Caco-2 (cell line): ENCODE measurements at regions not wholly inside any gene's neighbourhood (a gene's known extent, or its start where the extent isn't known, plus 50 kb on each side); places are given as distances from the start of the nearest gene placed in this dataset.

Source experiments
- BruUV-seq: library from RNA; stranded (reverse); fragments of 400-500 nt; replicated peaks from 2 replicates; lab custom pipeline; 2021; lab: Mats Ljungman, UMichigan
- CTCF ChIA-PET: fragments of 300-600 bp; sonication (Branson Sonifier 250); formaldehyde crosslinking; loops from one replicate; lab custom pipeline; 2022; ENCODE audit warnings: antibody characterized with exemption; lab: Charles Lee
- POLR2A ChIA-PET: fragments of 300-600 bp; sonication (Branson Sonifier 250); formaldehyde crosslinking; loops from one replicate; lab custom pipeline; 2022; ENCODE audit warnings: antibody characterized with exemption; lab: Charles Lee
- DNase-seq, 2 experiments: peaks; one replicate each; pipeline versions ENCODE4 v3.0.0 to v3.0.0-alpha.2; 2020 to 2022
- H3K27me3 ChIP-seq: replicated peaks from 2 replicates; pipeline ENCODE4 v1.6.0; 2011; ENCODE audit warnings: low read length; ENCODE audit not compliant: control insufficient read depth, insufficient read depth
- H3K36me3 ChIP-seq: 2 replicates; pipeline ENCODE4 v1.5.1; 2011; ENCODE audit warnings: low read length; ENCODE audit not compliant: control insufficient read depth, insufficient read depth
- H3K4me1 ChIP-seq: fragments of 250-450 bp; sonication (Bioruptor Pico); 2 replicates; pipeline ENCODE4 v1.5.1; 2020; ENCODE audit warnings: mild to moderate bottlenecking
- H3K4me3 ChIP-seq: 2 replicates; pipeline ENCODE4 v1.5.1; 2011; ENCODE audit warnings: low read depth, mild to moderate bottlenecking, control low read depth, low read length
- H3K9me3 ChIP-seq: fragments of 250-450 bp; sonication (Bioruptor Pico); 2 replicates; pipeline ENCODE4 v1.5.1; 2020; ENCODE audit warnings: mild to moderate bottlenecking, moderate library complexity
- H3K27ac Mint-ChIP-seq: one replicate; pipeline ENCODE4 v1.8.0; 2022; ENCODE audit warnings: mixed read lengths; ENCODE audit not compliant: unreplicated experiment
- H3K27me3 Mint-ChIP-seq: one replicate; pipeline ENCODE4 v1.8.0; 2022; ENCODE audit warnings: mixed read lengths; ENCODE audit not compliant: insufficient read depth, unreplicated experiment
- H3K36me3 Mint-ChIP-seq: one replicate; pipeline ENCODE4 v1.8.0; 2022; ENCODE audit warnings: mild to moderate bottlenecking, mixed read lengths; ENCODE audit not compliant: insufficient read depth, unreplicated experiment
- H3K4me1 Mint-ChIP-seq: one replicate; pipeline ENCODE4 v1.8.0; 2022; ENCODE audit warnings: low read depth, mixed read lengths; ENCODE audit not compliant: unreplicated experiment
- H3K4me3 Mint-ChIP-seq: one replicate; pipeline ENCODE4 v1.8.0; 2022; ENCODE audit warnings: mild to moderate bottlenecking, moderate library complexity, mixed read lengths; ENCODE audit not compliant: unreplicated experiment
- H3K9me3 Mint-ChIP-seq: one replicate; pipeline ENCODE4 v1.8.0; 2022; ENCODE audit warnings: mixed read lengths; ENCODE audit not compliant: unreplicated experiment
- intact Hi-C: fragments of 100-400 bp; cut with micrococcal nuclease; formaldehyde crosslinking; loops from one replicate; pipeline ENCODE4 v1.10.0; 2022; ENCODE audit not compliant: unreplicated experiment
- TF ChIP-seq, protein P1 (sequence below), 2 experiments: fragments of 200-600 bp in 1 of 2; IDR thresholded peaks; 1 replicate in 1 of 2; 2 replicates in 1 of 2; pipeline versions ENCODE4 v1.5.1 to v1.8.0; 2011 to 2022; ENCODE audit warnings: antibody characterized with exemption in 1 of 2, control low read depth in 1 of 2, inconsistent platforms in 1 of 2, low read depth in 1 of 2, low read length in 1 of 2, mild to moderate bottlenecking in 1 of 2, moderate library complexity in 1 of 2; ENCODE audit not compliant: insufficient read depth in 1 of 2, severe bottlenecking in 1 of 2, unreplicated experiment in 1 of 2

DNA sequence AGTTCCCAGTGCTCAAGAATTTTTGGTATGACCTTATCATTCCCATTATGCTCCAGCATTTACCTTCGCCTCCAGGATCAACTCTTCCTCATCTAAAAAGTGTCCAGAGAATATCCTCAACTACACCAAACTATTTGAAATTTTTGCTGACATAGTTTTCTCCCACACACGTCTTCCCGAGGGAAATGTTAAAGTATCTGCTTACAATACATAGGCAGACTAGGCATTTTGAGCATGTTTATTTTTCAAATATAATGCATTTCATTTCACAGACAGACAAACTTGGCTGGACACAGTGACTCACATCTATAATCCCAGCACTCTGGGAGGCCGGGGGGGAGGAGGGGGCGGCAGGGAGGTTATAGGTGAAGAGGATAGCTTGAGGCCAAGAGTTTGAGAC is 177.1 kb upstream of the TRIM24 start:
- H3K36me3 Mint-ChIP-seq: no peaks in the 10 kb centered on the region
- Histone ChIP-seq H3K9me3 (0 out of 2 replicates have a peak, but pooled peaks cover 5% of the 10 kb centered on the region), H3K4me3 (no peak overlapping the region), H3K4me1 (no peaks in the 10 kb centered on the region), H3K36me3 (no peaks in the 10 kb centered on the region), H3K27me3 (no peaks in the 10 kb centered on the region)
- H3K9me3 Mint-ChIP-seq: no peaks in the 10 kb centered on the region
- ChIA-PET POLR2A (no interaction called here), CTCF (no interaction called here)
- DNase-seq: no peak
- intact Hi-C loops: no loop called here
- TF ChIP-seq, protein P1, sequence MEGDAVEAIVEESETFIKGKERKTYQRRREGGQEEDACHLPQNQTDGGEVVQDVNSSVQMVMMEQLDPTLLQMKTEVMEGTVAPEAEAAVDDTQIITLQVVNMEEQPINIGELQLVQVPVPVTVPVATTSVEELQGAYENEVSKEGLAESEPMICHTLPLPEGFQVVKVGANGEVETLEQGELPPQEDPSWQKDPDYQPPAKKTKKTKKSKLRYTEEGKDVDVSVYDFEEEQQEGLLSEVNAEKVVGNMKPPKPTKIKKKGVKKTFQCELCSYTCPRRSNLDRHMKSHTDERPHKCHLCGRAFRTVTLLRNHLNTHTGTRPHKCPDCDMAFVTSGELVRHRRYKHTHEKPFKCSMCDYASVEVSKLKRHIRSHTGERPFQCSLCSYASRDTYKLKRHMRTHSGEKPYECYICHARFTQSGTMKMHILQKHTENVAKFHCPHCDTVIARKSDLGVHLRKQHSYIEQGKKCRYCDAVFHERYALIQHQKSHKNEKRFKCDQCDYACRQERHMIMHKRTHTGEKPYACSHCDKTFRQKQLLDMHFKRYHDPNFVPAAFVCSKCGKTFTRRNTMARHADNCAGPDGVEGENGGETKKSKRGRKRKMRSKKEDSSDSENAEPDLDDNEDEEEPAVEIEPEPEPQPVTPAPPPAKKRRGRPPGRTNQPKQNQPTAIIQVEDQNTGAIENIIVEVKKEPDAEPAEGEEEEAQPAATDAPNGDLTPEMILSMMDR (IDR thresholded peaks at IDR 0.05; ENCODE audit: insufficient read depth in 1 of 2, low read depth in 1 of 2, low read length in 1 of 2, severe bottlenecking in 1 of 2, unreplicated experiment in 1 of 2): no peak
- H3K4me3 Mint-ChIP-seq: no peak overlapping the region
- no peak overlapping the region for H3K27ac Mint-ChIP-seq
- H3K27me3 Mint-ChIP-seq: no peaks in the 10 kb centered on the region
- BruUV-seq: no TSS peak
- H3K4me1 Mint-ChIP-seq: no peaks in the 10 kb centered on the region

DNA sequence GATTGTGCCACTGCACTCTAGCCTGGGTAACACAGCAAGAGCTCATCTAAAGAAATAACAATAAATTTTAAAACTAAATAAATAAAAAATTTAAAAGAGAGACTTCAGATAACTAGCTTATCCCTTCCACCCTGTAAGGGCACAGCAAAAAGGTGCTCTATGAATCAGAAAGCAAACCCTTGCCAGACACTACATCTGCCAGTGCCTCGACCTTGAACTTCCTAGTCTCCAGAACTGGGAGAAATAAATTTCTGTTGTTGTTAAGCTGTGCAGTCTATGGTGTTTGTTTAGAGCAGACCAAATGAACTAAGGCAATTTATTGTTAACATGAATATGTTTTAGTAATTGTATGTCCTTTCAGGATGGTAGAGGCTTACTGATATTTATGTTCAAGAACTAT is 174.9 kb upstream of the TRIM24 start:
- Mint-ChIP-seq H3K4me1 (no peaks in the 10 kb centered on the region), H3K27me3 (no peaks in the 10 kb centered on the region), H3K9me3 (peaks cover 15% of the 10 kb centered on the region), H3K36me3 (no peaks in the 10 kb centered on the region), H3K27ac (no peak overlapping the region), H3K4me3 (no peak overlapping the region)
- Histone ChIP-seq H3K9me3 (peaks cover 19% of the 10 kb centered on the region), H3K4me3 (no peak overlapping the region), H3K27me3 (no peaks in the 10 kb centered on the region), H3K4me1 (no peaks in the 10 kb centered on the region), H3K36me3 (no peaks in the 10 kb centered on the region)
- ChIA-PET POLR2A (no interaction called here), CTCF (no interaction called here)
- intact Hi-C loops: no loop called here
- BruUV-seq: no TSS peak
- DNase-seq: no peak
- TF ChIP-seq, protein P1 (IDR thresholded peaks at IDR 0.05; ENCODE audit: insufficient read depth in 1 of 2, low read depth in 1 of 2, low read length in 1 of 2, severe bottlenecking in 1 of 2, unreplicated experiment in 1 of 2): no peak

DNA sequence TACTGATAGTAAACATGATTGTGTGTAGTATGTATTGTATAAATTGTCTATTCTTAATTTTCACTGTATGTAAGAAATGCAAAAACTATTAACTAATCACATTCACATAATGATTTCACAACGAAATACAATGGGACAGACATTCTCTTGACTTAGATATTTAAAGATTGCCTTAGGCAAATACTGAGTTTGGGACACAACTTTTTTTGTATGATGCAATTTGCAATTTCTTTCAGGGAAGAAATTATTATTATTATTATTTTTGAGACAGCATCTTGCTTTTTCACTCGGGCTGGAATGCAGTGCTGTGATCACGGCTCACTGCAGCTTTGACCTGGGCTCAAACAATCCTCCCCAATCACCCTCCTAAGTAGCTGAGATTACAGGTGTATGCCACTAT is 173.2 kb upstream of the TRIM24 start:
- ChIA-PET POLR2A (no interaction called here), CTCF (no interaction called here)
- no TSS peak for BruUV-seq
- peaks cover 27% of the 10 kb centered on the region for H3K9me3 Mint-ChIP-seq
- intact Hi-C loops: no loop called here
- Histone ChIP-seq H3K4me3 (no peak overlapping the region), H3K27me3 (no peaks in the 10 kb centered on the region), H3K9me3 (peaks cover 15% of the 10 kb centered on the region), H3K36me3 (no peaks in the 10 kb centered on the region), H3K4me1 (no peaks in the 10 kb centered on the region)
- no peaks in the 10 kb centered on the region for H3K27me3 Mint-ChIP-seq
- no peak for DNase-seq
- no peak overlapping the region for H3K27ac Mint-ChIP-seq
- TF ChIP-seq, protein P1 (IDR thresholded peaks at IDR 0.05; ENCODE audit: insufficient read depth in 1 of 2, low read depth in 1 of 2, low read length in 1 of 2, severe bottlenecking in 1 of 2, unreplicated experiment in 1 of 2): no peak
- no peaks in the 10 kb centered on the region for H3K36me3 Mint-ChIP-seq
- H3K4me3 Mint-ChIP-seq: no peak overlapping the region
- no peaks in the 10 kb centered on the region for H3K4me1 Mint-ChIP-seq
